GM12874 (cell line): ENCODE measurements at regions not wholly inside any gene's neighbourhood (a gene's known extent, or its start where the extent isn't known, plus 50 kb on each side); places are given as distances from the start of the nearest gene placed in this dataset.

Experiments used
- TF ChIP-seq, protein P1 (sequence below): IDR thresholded peaks from 2 replicates; pipeline ENCODE4 v1.5.1; 2011; ENCODE audit warnings: low read depth, mild to moderate bottlenecking, control low read depth, low read length, moderate library complexity; ENCODE audit not compliant: insufficient read depth

DNA sequence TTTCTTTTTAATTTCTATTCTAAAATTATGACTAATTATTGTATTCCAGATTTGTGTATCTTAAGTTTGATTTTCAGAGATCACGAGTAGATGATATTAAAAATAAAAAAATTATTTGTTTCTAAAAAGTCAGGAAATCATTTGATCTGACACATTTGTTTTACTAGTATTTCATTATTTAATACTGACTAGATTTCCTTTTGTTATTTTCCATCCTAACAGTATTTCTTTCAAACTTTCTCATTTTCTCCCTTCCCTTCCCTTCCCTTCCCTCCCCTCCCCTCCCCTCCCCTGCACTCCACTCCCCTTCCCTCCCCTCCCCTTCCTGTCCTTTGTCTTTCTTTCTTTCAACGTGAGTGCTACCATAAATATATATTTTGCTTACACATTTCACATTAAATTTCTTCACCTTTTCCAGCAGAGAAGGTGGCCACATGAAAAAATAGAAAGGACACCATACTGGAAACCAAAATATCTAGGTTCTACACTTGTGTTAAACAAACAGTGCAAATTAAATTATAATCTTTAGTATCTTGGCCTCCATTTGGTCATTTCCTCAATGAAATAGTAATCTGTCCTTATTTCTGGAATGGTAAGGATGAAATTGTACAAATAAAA lies 1412.7 kb upstream of the IGFBP7 start:
- TF ChIP-seq, protein P1, sequence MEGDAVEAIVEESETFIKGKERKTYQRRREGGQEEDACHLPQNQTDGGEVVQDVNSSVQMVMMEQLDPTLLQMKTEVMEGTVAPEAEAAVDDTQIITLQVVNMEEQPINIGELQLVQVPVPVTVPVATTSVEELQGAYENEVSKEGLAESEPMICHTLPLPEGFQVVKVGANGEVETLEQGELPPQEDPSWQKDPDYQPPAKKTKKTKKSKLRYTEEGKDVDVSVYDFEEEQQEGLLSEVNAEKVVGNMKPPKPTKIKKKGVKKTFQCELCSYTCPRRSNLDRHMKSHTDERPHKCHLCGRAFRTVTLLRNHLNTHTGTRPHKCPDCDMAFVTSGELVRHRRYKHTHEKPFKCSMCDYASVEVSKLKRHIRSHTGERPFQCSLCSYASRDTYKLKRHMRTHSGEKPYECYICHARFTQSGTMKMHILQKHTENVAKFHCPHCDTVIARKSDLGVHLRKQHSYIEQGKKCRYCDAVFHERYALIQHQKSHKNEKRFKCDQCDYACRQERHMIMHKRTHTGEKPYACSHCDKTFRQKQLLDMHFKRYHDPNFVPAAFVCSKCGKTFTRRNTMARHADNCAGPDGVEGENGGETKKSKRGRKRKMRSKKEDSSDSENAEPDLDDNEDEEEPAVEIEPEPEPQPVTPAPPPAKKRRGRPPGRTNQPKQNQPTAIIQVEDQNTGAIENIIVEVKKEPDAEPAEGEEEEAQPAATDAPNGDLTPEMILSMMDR, result no peak

DNA sequence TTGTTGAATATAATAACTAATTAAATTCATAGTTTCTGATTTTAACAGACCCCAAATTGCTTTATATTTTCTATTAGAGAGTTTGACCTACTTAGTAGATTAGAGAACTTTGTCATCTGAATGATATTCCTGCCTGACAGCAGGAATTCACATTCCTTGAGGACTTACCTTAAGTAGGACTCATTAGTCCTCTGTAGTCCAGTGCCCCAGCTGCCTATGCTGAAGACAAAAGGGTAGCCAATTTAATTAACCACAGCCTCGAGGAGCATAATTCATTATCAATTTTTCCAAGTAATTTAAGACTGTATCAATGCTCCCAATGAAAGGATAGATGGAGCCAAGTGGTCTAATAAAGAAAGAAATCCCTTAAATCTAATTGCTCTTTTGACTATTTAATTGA lies 1405.0 kb upstream of the IGFBP7 start:
- TF ChIP-seq, protein P1, result no peak

DNA sequence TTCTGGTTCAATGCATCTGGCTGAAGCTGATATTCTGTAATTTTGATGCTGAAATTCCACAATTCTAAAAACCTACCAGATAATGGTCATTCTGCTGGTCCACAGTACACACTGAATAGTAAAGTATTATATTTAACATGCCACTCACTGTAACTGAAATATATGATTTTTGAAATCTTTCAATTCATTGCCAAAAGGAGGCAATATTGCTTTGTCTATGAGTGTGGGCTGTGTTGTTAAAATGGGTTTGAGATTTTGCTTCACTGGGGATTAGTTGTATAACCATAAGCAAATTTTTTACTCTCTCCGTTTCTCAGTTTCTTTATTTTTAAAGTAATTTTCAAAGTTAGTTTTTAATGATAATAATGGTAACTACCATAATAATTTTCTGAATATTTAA lies 1404.1 kb upstream of the IGFBP7 start:
- TF ChIP-seq, protein P1, result no peak

DNA sequence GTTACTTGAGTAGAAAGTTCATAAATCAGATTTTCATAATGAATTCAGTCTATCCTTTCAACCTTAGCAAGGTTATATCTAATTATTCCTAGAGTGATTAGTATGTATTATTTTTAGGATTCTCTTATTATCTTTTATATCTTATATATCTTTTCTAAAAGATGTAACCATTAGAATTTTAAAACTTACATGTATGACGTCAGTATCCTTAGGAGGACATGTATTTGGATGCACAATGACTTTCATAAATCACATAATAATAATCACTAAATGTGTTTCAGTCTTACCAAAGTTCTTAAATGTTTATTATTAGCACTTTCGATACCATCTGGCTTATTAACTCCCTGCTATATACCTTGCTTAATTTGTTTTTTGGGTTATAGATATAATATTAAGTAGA lies 1400.5 kb upstream of the IGFBP7 start:
- TF ChIP-seq, protein P1, result no peak

DNA sequence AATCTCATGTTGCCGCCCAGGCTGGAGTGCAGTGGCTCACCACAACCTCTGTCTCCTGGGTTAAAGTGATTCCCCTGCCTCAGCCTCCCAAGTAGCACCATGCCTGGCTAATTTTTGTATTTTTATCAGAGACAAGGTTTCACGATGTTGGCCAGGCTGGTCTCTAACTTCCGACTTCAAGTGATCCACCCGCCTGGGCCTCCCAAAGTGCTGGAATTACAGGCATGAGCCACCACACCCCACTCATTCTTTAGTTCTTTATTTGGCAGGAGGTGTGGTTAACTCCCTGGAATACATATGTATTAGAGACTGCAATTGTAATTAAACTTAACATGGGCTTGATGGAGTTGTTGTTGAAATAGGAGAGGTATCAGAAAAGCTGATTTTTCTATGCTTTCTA lies 1396.9 kb upstream of the IGFBP7 start:
- TF ChIP-seq, protein P1, result no peak

DNA sequence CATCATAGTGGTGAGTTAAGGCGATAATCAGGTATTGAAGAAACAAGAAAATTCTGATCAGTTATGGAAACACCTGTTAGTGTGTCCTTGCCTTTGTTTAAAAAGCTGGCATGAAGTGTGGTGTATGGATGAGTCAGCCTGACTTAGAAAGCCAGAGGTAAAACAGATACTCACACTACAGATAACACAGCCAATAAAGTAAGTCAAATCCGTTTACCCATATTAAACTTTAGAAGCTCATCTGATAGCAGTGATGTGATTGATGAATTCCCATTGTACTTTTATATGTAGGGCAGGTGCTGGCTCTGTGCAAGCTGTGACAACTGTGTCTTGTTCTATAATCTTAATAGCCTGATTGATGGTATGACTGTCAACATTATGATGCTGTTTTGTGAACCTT lies 1392.7 kb upstream of the IGFBP7 start:
- TF ChIP-seq, protein P1, result no peak

DNA sequence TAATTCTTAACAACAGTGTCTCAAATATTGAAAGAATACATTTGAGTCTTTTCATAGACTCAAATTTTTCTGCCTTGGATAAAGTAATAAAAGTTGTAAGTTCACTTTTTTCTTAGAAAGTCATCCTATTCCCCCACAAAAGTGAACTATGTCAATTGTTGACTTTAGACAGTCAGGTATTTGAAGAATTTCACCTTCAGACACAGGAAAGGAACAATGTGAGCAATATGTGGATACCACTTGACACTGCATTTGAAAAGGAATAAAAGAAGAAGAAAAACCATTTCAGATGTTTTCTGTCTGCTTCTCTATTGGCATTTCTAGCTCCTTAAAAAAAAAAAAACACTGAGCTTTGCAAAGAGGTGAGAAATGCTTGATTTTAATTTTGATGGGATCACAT lies 1389.0 kb upstream of the IGFBP7 start:
- TF ChIP-seq, protein P1, result no peak

DNA sequence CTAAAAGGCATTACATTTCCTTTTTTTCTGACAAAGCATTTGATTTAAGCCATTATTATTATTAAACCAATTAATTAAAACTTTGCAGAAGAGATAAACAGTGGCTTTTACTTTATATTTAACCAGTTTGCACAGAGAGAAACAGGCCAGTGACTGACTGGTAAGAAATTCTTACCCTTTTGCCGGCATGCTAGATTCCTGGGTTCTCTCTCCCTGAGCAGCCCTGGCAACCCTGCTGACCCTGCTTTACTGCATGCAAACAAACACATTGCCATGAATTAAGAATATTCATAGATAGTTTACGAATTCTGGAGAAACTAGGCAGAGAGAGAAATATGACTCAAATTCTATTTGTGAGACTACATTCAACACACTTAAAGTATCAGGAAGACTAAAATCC lies 1381.4 kb upstream of the IGFBP7 start:
- TF ChIP-seq, protein P1, result no peak
